ENCODE measurements at regions not wholly inside any gene's neighbourhood (a gene's known extent, or its start where the extent isn't known, plus 50 kb on each side); places are given as distances from the start of the nearest gene placed in this dataset.
"Not testable (repeated sequence)": the region's sequence is repeated elsewhere in the genome, so short reads cannot be mapped to it uniquely, and the experiment has no call there.

GRCh38 chr15:91431041-91431715 is 331.1 kb downstream of the SV2B start:
- no peak for TF ChIP-seq POLR2AphosphoS5 (IDR thresholded peaks at IDR 0.05; ENCODE audit: low read depth, low read length)
- no peak for TF ChIP-seq POLR2A (IDR thresholded peaks at IDR 0.05; ENCODE audit: low read depth, low read length)
- TF ChIP-seq POU2F2 (IDR thresholded peaks at IDR 0.05; ENCODE audit: low read depth, low read length) = no peak
- TF ChIP-seq PAX5 (IDR thresholded peaks at IDR 0.05; ENCODE audit: insufficient read depth, low read length, severe bottlenecking) = no peak
- no peak for TF ChIP-seq SPI1 (IDR thresholded peaks at IDR 0.05; ENCODE audit: low read depth, low read length)
- no peak for TF ChIP-seq TAF1 (IDR thresholded peaks at IDR 0.05; ENCODE audit: low read depth, low read length)
- DNase-seq (ENCODE audit: insufficient read length, low spot score) (no peak), FAIRE-seq (no peak)

DNA sequence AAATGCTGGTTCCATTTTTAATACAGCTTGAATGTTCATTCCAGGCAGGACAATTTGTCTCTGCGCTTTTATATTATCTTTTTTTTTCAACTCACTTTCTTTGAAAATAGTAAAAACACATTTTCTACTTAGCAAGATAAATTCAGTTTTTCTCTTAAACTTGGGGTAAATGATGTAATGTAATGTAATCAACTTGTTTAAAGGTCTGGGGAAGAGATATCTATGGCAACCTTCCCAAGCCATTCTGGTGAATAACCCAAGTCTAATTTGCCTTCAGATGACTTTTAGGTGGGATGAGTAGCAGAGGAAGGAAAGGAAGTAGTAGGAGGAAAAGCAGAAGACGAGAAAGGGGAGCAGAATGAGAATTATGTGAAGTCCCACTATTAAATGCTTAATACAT is 335.1 kb downstream of the SV2B start:
- TF ChIP-seq SPI1 (IDR thresholded peaks at IDR 0.05; ENCODE audit: low read depth, low read length) (no peak), POU2F2 (IDR thresholded peaks at IDR 0.05; ENCODE audit: low read depth, low read length) (no peak), TAF1 (IDR thresholded peaks at IDR 0.05; ENCODE audit: low read depth, low read length) (no peak), POLR2A (IDR thresholded peaks at IDR 0.05; ENCODE audit: low read depth, low read length) (no peak), POLR2AphosphoS5 (IDR thresholded peaks at IDR 0.05; ENCODE audit: low read depth, low read length) (no peak), PAX5 (IDR thresholded peaks at IDR 0.05; ENCODE audit: insufficient read depth, low read length, severe bottlenecking) (no peak)
- no peak for FAIRE-seq
- DNase-seq (ENCODE audit: insufficient read length, low spot score) = no peak

DNA sequence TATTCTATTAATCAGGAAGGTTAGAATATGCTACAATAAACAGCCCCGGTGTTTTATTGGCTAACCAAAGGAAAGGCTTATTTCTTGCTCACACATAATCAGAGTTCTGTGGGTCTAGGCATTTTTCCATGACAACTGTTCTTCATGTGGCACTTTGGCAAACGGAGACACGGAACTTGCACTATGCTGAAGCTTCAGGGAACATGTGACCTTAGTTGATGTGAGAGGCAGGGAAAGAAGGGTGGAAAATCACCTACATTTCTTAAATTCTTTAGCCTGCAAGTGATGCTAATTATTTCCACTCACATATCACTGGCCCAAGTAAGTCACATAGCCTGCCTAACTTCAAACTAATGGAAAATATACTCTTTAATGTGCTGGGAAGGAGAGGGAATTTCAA is 344.6 kb downstream of the SV2B start:
- no peak for FAIRE-seq
- no peak for TF ChIP-seq TAF1 (IDR thresholded peaks at IDR 0.05; ENCODE audit: low read depth, low read length)
- no peak for TF ChIP-seq POU2F2 (IDR thresholded peaks at IDR 0.05; ENCODE audit: low read depth, low read length)
- TF ChIP-seq POLR2A (IDR thresholded peaks at IDR 0.05; ENCODE audit: low read depth, low read length) = no peak
- no peak for TF ChIP-seq PAX5 (IDR thresholded peaks at IDR 0.05; ENCODE audit: insufficient read depth, low read length, severe bottlenecking)
- TF ChIP-seq POLR2AphosphoS5 (IDR thresholded peaks at IDR 0.05; ENCODE audit: low read depth, low read length) = no peak
- TF ChIP-seq SPI1 (IDR thresholded peaks at IDR 0.05; ENCODE audit: low read depth, low read length) = no peak
- DNase-seq (ENCODE audit: insufficient read length, low spot score) = no peak

- DNase-seq (ENCODE audit: insufficient read length, low spot score) (no peak), FAIRE-seq (no peak)
- TF ChIP-seq POU2F2 (IDR thresholded peaks at IDR 0.05; ENCODE audit: low read depth, low read length) (no peak), POLR2AphosphoS5 (IDR thresholded peaks at IDR 0.05; ENCODE audit: low read depth, low read length) (no peak), PAX5 (IDR thresholded peaks at IDR 0.05; ENCODE audit: insufficient read depth, low read length, severe bottlenecking) (no peak), SPI1 (IDR thresholded peaks at IDR 0.05; ENCODE audit: low read depth, low read length) (no peak), TAF1 (IDR thresholded peaks at IDR 0.05; ENCODE audit: low read depth, low read length) (no peak), POLR2A (IDR thresholded peaks at IDR 0.05; ENCODE audit: low read depth, low read length) (no peak)
These were observed 345.7 kb downstream of the SV2B start for GRCh38 chr15:91445695-91446228.

DNA sequence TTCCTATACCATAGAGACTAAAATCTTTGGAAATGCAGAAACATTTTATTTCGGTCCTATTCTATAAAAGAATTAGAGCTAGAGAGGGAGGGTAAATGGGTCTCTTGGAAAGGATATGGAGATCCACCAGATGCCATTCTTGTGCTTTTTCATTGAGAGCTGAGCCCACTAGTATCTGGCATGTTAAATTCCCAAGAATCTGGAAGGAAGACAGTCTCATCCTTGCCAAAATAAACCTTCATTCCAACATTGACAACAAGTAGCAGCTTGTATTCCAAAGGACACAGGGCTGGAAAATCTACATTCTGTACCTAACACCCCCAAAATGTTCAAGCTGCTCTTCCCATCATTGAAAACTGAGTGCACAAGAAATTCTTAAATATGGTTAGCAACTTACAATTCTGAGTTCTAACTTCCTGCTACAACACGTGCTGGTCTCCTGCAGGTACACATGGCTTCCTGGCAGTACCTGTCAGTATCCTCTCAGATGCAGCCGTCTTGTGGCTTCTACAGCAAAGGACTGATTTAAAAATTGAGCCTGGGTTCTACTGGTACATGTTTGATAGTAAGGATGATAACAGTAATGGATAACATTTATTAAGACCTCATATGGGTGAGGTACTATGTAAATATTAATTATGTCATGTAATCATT is 348.1 kb downstream of the SV2B start:
- TF ChIP-seq PAX5 (IDR thresholded peaks at IDR 0.05; ENCODE audit: insufficient read depth, low read length, severe bottlenecking) = no peak
- TF ChIP-seq SPI1 (IDR thresholded peaks at IDR 0.05; ENCODE audit: low read depth, low read length) = no peak
- no peak for TF ChIP-seq POLR2AphosphoS5 (IDR thresholded peaks at IDR 0.05; ENCODE audit: low read depth, low read length)
- TF ChIP-seq POLR2A (IDR thresholded peaks at IDR 0.05; ENCODE audit: low read depth, low read length) = no peak
- TF ChIP-seq POU2F2 (IDR thresholded peaks at IDR 0.05; ENCODE audit: low read depth, low read length) = no peak
- no peak for TF ChIP-seq TAF1 (IDR thresholded peaks at IDR 0.05; ENCODE audit: low read depth, low read length)
- FAIRE-seq (no peak), DNase-seq (ENCODE audit: insufficient read length, low spot score) (no peak)

DNA sequence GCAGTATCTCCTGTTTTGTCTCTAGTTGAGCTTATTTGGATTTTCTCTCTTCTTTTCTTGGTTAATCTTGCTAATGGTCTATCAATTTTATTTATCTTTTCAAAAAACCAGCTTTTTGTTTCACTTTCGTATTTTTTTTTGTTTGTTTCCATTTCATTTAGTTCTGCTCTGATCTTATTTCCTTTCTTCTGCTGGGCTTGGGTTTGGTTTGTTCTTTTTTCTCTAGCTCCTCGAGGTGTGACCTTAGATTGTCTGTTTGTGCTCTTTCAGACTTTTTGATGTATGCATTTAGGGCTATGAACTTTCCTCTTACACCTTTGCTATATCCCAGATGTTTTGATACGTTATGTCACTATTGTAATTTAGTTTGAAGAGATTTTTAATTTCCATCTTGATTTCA is 353.3 kb downstream of the SV2B start:
- not testable (repeated sequence) for FAIRE-seq; DNase-seq (ENCODE audit: insufficient read length, low spot score)

- TF ChIP-seq POLR2A (IDR thresholded peaks at IDR 0.05; ENCODE audit: low read depth, low read length) (no peak), SPI1 (IDR thresholded peaks at IDR 0.05; ENCODE audit: low read depth, low read length) (no peak), PAX5 (IDR thresholded peaks at IDR 0.05; ENCODE audit: insufficient read depth, low read length, severe bottlenecking) (no peak), TAF1 (IDR thresholded peaks at IDR 0.05; ENCODE audit: low read depth, low read length) (no peak), POLR2AphosphoS5 (IDR thresholded peaks at IDR 0.05; ENCODE audit: low read depth, low read length) (no peak), POU2F2 (IDR thresholded peaks at IDR 0.05; ENCODE audit: low read depth, low read length) (no peak)
- DNase-seq (ENCODE audit: insufficient read length, low spot score) = no peak
- FAIRE-seq = no peak
These were observed 356.2 kb downstream of the SV2B start for GRCh38 chr15:91456251-91456718.

GRCh38 chr15:91456921-91457320 is 356.9 kb downstream of the SV2B start:
- no peak for TF ChIP-seq TAF1 (IDR thresholded peaks at IDR 0.05; ENCODE audit: low read depth, low read length)
- TF ChIP-seq POLR2A (IDR thresholded peaks at IDR 0.05; ENCODE audit: low read depth, low read length) = no peak
- no peak for TF ChIP-seq POU2F2 (IDR thresholded peaks at IDR 0.05; ENCODE audit: low read depth, low read length)
- no peak for TF ChIP-seq SPI1 (IDR thresholded peaks at IDR 0.05; ENCODE audit: low read depth, low read length)
- TF ChIP-seq POLR2AphosphoS5 (IDR thresholded peaks at IDR 0.05; ENCODE audit: low read depth, low read length) = no peak
- no peak for TF ChIP-seq PAX5 (IDR thresholded peaks at IDR 0.05; ENCODE audit: insufficient read depth, low read length, severe bottlenecking)
- no peak for FAIRE-seq

DNA sequence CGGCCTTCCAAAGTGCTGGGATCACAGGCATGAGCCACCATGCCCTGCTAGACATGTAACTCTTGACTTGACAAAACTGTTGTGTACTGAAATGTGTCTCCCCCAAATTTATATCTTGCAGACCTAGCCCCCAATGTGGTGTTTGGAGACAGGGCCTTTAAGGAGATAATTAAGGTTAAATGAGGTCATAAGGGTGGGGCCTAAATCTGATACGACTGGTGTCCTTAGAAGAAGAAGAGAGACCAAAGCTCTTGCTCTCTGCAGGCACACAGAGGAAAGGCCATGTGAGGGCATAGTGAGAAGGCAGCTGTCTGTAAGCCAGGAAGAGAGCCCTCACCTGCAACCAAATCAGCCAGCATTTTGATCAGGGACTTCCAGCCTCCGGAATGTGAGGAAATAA is 361.3 kb downstream of the SV2B start:
- no peak for FAIRE-seq
- DNase-seq (ENCODE audit: insufficient read length, low spot score) = no peak
- TF ChIP-seq TAF1 (IDR thresholded peaks at IDR 0.05; ENCODE audit: low read depth, low read length) (no peak), SPI1 (IDR thresholded peaks at IDR 0.05; ENCODE audit: low read depth, low read length) (no peak), PAX5 (IDR thresholded peaks at IDR 0.05; ENCODE audit: insufficient read depth, low read length, severe bottlenecking) (no peak), POU2F2 (IDR thresholded peaks at IDR 0.05; ENCODE audit: low read depth, low read length) (no peak), POLR2A (IDR thresholded peaks at IDR 0.05; ENCODE audit: low read depth, low read length) (no peak), POLR2AphosphoS5 (IDR thresholded peaks at IDR 0.05; ENCODE audit: low read depth, low read length) (no peak)

More at GRCh38 chr15:91456921-91457320, 356.9 kb downstream of the SV2B start:
- no peak for DNase-seq (ENCODE audit: insufficient read length, low spot score)

All from GM12891 (cell line).